ENCODE measurements at regions not wholly inside any gene's neighbourhood (a gene's known extent, or its start where the extent isn't known, plus 50 kb on each side); places are given as distances from the start of the nearest gene placed in this dataset.

DNA sequence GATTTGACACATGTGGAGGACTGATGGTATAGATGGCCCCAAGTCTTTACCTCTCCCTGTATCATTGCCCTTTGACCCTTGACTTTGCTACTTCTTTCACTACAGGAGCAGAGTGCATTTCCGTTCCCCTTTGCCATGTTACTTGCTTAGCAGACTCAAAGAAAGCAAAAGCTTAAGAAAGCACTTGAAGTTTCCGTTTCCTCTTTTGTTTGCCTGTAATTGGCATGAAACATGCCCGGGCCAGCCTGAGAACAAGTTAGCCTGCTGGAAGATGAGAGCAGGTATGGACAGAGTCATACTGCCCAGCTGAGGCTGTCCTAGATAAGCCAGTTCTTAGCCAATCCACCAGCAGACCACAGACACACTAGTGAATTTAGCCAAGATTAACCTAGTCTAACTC, 206.0 kb downstream of the BCOR start:
- Histone ChIP-seq H3K27me3 (ENCODE audit: insufficient read depth, low read depth, low read length) (no peaks in the 10 kb centered on the region), H3F3A (ENCODE audit: insufficient read depth, low read length, poor library complexity, severe bottlenecking) (no peaks in the 10 kb centered on the region), H3K79me2 (replicated peaks; ENCODE audit: insufficient read depth, low read length) (no peaks in the 10 kb centered on the region), H2AFZ (ENCODE audit: low read depth, low read length) (no peak overlapping the region), H3K4me3 (ENCODE audit: low read length) (no peak overlapping the region), H3K4me2 (ENCODE audit: low read length) (no peak overlapping the region), H3K9me3 (ENCODE audit: low read length) (no peaks in the 10 kb centered on the region), H3K9ac (ENCODE audit: low read length) (no peak overlapping the region), H4K20me1 (ENCODE audit: insufficient read depth) (no peaks in the 10 kb centered on the region), H3K36me3 (ENCODE audit: insufficient read depth, low read length) (no peaks in the 10 kb centered on the region), H3K9me2 (ENCODE audit: insufficient read depth, low read length) (no peaks in the 10 kb centered on the region), H3K27ac (ENCODE audit: low read length) (no peak overlapping the region)
- no peak for TF ChIP-seq EP300 (conservative IDR thresholded peaks at IDR 0.05; ENCODE audit: poor library complexity, severe bottlenecking)
- TF ChIP-seq TAF1 (IDR thresholded peaks at IDR 0.05; ENCODE audit: low read depth), result no peak
- no peak for TF ChIP-seq MXI1 (conservative IDR thresholded peaks at IDR 0.05; ENCODE audit: poor library complexity, severe bottlenecking)
- TF ChIP-seq, protein P1, sequence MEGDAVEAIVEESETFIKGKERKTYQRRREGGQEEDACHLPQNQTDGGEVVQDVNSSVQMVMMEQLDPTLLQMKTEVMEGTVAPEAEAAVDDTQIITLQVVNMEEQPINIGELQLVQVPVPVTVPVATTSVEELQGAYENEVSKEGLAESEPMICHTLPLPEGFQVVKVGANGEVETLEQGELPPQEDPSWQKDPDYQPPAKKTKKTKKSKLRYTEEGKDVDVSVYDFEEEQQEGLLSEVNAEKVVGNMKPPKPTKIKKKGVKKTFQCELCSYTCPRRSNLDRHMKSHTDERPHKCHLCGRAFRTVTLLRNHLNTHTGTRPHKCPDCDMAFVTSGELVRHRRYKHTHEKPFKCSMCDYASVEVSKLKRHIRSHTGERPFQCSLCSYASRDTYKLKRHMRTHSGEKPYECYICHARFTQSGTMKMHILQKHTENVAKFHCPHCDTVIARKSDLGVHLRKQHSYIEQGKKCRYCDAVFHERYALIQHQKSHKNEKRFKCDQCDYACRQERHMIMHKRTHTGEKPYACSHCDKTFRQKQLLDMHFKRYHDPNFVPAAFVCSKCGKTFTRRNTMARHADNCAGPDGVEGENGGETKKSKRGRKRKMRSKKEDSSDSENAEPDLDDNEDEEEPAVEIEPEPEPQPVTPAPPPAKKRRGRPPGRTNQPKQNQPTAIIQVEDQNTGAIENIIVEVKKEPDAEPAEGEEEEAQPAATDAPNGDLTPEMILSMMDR (IDR thresholded peaks at IDR 0.05; ENCODE audit: poor library complexity, severe bottlenecking), result no peak
- TF ChIP-seq EZH2 (IDR thresholded peaks at IDR 0.05; ENCODE audit: borderline replicate concordance, insufficient read depth, low read length, poor library complexity, severe bottlenecking), result no peak
- TF ChIP-seq, protein P2, sequence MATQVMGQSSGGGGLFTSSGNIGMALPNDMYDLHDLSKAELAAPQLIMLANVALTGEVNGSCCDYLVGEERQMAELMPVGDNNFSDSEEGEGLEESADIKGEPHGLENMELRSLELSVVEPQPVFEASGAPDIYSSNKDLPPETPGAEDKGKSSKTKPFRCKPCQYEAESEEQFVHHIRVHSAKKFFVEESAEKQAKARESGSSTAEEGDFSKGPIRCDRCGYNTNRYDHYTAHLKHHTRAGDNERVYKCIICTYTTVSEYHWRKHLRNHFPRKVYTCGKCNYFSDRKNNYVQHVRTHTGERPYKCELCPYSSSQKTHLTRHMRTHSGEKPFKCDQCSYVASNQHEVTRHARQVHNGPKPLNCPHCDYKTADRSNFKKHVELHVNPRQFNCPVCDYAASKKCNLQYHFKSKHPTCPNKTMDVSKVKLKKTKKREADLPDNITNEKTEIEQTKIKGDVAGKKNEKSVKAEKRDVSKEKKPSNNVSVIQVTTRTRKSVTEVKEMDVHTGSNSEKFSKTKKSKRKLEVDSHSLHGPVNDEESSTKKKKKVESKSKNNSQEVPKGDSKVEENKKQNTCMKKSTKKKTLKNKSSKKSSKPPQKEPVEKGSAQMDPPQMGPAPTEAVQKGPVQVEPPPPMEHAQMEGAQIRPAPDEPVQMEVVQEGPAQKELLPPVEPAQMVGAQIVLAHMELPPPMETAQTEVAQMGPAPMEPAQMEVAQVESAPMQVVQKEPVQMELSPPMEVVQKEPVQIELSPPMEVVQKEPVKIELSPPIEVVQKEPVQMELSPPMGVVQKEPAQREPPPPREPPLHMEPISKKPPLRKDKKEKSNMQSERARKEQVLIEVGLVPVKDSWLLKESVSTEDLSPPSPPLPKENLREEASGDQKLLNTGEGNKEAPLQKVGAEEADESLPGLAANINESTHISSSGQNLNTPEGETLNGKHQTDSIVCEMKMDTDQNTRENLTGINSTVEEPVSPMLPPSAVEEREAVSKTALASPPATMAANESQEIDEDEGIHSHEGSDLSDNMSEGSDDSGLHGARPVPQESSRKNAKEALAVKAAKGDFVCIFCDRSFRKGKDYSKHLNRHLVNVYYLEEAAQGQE (IDR thresholded peaks at IDR 0.05; ENCODE audit: borderline replicate concordance), result no peak
- TF ChIP-seq SMC3 (conservative IDR thresholded peaks at IDR 0.05; ENCODE audit: poor library complexity), result no peak
- TF ChIP-seq RAD21 (conservative IDR thresholded peaks at IDR 0.05), result no peak
- no peak for TF ChIP-seq POLR2AphosphoS5 (IDR thresholded peaks at IDR 0.05)

DNA sequence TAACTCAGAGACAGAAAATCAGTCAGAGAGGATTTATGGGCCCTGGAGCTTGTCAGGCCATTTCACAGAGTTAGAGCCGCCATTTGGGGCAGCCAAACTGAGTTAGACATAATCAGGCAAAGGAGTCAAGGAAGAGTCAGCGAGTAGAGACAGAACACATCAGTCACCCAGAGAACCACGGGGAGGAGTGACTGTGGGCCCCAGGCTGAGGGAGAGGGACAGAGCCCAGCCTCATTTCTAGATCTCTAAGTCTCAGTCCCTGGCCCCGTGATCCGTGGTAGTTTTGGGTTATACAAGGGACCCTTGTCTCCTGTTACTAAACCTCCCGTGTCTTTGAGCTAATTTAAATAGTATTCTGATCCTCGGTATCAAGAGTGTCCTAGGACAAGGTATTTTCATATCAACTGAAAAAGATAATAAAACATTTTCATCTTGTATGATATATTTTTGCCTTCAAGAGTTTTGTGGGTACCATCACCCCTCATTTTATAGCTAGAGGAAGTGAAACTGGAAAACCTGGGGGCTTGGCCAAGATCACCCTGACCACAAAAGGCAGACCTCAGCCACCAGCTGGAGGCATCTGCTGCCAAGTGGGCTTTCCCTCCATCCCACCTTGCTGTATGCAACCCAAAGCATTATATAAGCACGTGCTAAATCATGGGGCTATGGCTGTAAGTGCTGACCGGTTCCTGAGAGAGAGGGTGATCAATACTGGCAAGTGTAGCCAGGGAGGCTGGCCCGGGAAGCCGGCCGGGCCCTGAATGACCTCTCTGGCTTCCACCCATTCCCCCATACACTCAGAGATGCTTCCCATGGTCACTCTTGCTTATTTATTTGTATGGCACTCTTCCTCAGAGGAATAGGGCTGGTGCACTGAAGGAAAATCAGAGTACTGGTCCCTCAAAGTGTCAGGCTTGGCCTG, 204.1 kb downstream of the BCOR start:
- Histone ChIP-seq H3K79me2 (replicated peaks; ENCODE audit: insufficient read depth, low read length) (no peaks in the 10 kb centered on the region), H3K4me3 (ENCODE audit: low read length) (no peak overlapping the region), H3K27ac (ENCODE audit: low read length) (no peak overlapping the region), H3K4me2 (ENCODE audit: low read length) (no peak overlapping the region), H3K9ac (ENCODE audit: low read length) (no peak overlapping the region), H3K9me3 (ENCODE audit: low read length) (no peaks in the 10 kb centered on the region), H3K9me2 (ENCODE audit: insufficient read depth, low read length) (no peaks in the 10 kb centered on the region), H3K27me3 (ENCODE audit: insufficient read depth, low read depth, low read length) (no peaks in the 10 kb centered on the region), H3F3A (ENCODE audit: insufficient read depth, low read length, poor library complexity, severe bottlenecking) (no peaks in the 10 kb centered on the region), H2AFZ (ENCODE audit: low read depth, low read length) (no peak overlapping the region), H3K36me3 (ENCODE audit: insufficient read depth, low read length) (no peaks in the 10 kb centered on the region), H4K20me1 (ENCODE audit: insufficient read depth) (no peaks in the 10 kb centered on the region)
- TF ChIP-seq, protein P1 (IDR thresholded peaks at IDR 0.05; ENCODE audit: poor library complexity, severe bottlenecking), result no peak
- TF ChIP-seq POLR2AphosphoS5 (IDR thresholded peaks at IDR 0.05) (no peak), MXI1 (conservative IDR thresholded peaks at IDR 0.05; ENCODE audit: poor library complexity, severe bottlenecking) (no peak)
